Omental fat pad (tissue), 3 donors: ENCODE measurements at regions not wholly inside any gene's neighbourhood (a gene's known extent, or its start where the extent isn't known, plus 50 kb on each side); places are given as distances from the start of the nearest gene placed in this dataset.

Experiments
- ATAC-seq: fragments of 150-250 bp; one replicate; pipeline ENCODE4 v1.9.1; 2016; ENCODE audit warnings: mild to moderate bottlenecking, moderate library complexity; ENCODE audit not compliant: low FRiP score
- DNase-seq: peaks from one replicate; pipeline ENCODE4 v3.0.0-alpha.2; 2019; ENCODE audit warnings: low spot score
- CTCF ChIP-seq, 3 donors: fragments of 450-650 bp; IDR thresholded peaks; one replicate each; pipeline ENCODE4 v1.5.1; 2016 to 2017; ENCODE audit warnings: antibody characterized with exemption in 3 of 3, mild to moderate bottlenecking in 3 of 3, moderate library complexity in 2 of 3

GRCh38 chr7:118075936-118076335, 108.0 kb upstream of the LSM8 start:
- TF ChIP-seq CTCF (IDR thresholded peaks at IDR 0.05) = no peak
- no peak for ATAC-seq
- no peak for DNase-seq

- TF ChIP-seq CTCF (IDR thresholded peaks at IDR 0.05) = no peak
Observed at GRCh38 chr7:118076564-118076963, 107.4 kb upstream of the LSM8 start.

GRCh38 chr7:118078015-118078414, 105.9 kb upstream of the LSM8 start:
- ATAC-seq (no peak), DNase-seq (no peak)
- TF ChIP-seq CTCF (IDR thresholded peaks at IDR 0.05) = no peak

More at GRCh38 chr7:118076564-118076963, 107.4 kb upstream of the LSM8 start:
- DNase-seq (no peak), ATAC-seq (peak; percentile 90)

GRCh38 chr7:118079369-118079768, 104.6 kb upstream of the LSM8 start:
- no peak for TF ChIP-seq CTCF (IDR thresholded peaks at IDR 0.05)
- no peak for ATAC-seq
- DNase-seq = no peak

- DNase-seq (peak; percentile 29), ATAC-seq (peak; percentile 87)
- TF ChIP-seq CTCF (IDR thresholded peaks at IDR 0.05) = no peak
Observed at GRCh38 chr7:118080947-118081346, 103.0 kb upstream of the LSM8 start.

- DNase-seq (no peak), ATAC-seq (no peak)
- TF ChIP-seq CTCF (IDR thresholded peaks at IDR 0.05) = no peak
Observed at GRCh38 chr7:118082506-118082905, 101.5 kb upstream of the LSM8 start.

- DNase-seq = no peak
- ATAC-seq = no peak
- no peak for TF ChIP-seq CTCF (IDR thresholded peaks at IDR 0.05)
Observed at GRCh38 chr7:118085000-118085399, 99.0 kb upstream of the LSM8 start.
